22Rv1 (cell line): ENCODE measurements at regions not wholly inside any gene's neighbourhood (a gene's known extent, or its start where the extent isn't known, plus 50 kb on each side); places are given as distances from the start of the nearest gene placed in this dataset.

ENCODE experiments used
- CTCF ChIP-seq: fragments of 450-650 bp; IDR thresholded peaks from 2 replicates; pipeline ENCODE4 v1.5.1; 2017; ENCODE audit warnings: mild to moderate bottlenecking
- ZFX ChIP-seq: fragments of 450-650 bp; IDR thresholded peaks from 2 replicates; pipeline ENCODE4 v1.6.1; 2017; ENCODE audit warnings: antibody characterized with exemption, borderline replicate concordance

- no peak for TF ChIP-seq CTCF
- no peak for TF ChIP-seq ZFX
These were observed 253.9 kb downstream of the PPP1R3A start for GRCh38 chr7:113664867-113665266.
